Body of pancreas (tissue), 4 donors: ENCODE measurements at regions not wholly inside any gene's neighbourhood (a gene's known extent, or its start where the extent isn't known, plus 50 kb on each side); places are given as distances from the start of the nearest gene placed in this dataset.

ENCODE experiments used
- POLR2A ChIP-seq, 3 donors: fragments of 450-650 bp; IDR thresholded peaks; one replicate each; pipeline ENCODE4 v1.6.1; 2016; ENCODE audit warnings: antibody characterized with exemption in 3 of 3, mild to moderate bottlenecking in 2 of 3
- TF ChIP-seq, protein P1 (sequence below), 7 experiments: fragments of 450-650 bp in 4 of 7; fragments of 200-600 bp in 3 of 7; sonication (generic) in 3 of 7; IDR thresholded peaks; one replicate each; pipeline ENCODE4 v1.5.1; 2016 to 2019; ENCODE audit warnings: antibody characterized with exemption in 7 of 7

DNA sequence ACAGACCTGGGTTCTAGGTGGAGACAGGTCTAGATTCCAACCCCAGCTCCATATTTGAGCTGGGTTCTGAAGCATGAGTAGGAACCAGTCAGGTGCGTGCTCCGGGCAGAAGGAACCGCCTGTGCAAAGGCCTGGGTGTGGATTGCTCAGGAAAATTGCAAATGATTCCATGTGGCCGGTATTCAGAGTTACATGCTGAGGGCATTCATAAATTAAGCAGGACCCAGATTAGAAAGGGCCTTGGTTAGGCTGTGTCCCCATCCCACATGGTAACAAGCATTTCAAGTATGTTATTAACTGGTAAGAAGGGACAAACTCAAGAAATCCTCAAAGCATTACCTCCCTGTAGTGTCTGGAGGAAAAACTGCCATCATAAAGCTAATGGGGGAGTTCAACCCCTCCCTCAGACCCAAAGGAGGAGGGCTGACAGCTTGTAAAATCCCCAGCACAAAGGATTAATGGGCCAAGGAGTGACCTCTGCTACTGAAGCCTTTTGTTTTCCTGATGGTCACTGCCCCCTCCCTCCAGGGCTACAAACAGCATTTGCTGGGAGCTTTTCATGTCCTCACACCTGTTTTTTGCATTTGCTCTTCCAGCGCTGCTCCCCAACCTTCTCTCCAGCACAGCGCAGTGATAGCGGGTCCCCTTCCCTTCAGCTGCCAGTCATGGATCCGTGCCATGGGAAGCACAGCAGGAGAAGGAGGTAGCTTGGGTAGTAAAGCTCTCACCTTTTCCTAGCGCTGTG, 218.0 kb downstream of the C16orf95 start:
- TF ChIP-seq, protein P1, sequence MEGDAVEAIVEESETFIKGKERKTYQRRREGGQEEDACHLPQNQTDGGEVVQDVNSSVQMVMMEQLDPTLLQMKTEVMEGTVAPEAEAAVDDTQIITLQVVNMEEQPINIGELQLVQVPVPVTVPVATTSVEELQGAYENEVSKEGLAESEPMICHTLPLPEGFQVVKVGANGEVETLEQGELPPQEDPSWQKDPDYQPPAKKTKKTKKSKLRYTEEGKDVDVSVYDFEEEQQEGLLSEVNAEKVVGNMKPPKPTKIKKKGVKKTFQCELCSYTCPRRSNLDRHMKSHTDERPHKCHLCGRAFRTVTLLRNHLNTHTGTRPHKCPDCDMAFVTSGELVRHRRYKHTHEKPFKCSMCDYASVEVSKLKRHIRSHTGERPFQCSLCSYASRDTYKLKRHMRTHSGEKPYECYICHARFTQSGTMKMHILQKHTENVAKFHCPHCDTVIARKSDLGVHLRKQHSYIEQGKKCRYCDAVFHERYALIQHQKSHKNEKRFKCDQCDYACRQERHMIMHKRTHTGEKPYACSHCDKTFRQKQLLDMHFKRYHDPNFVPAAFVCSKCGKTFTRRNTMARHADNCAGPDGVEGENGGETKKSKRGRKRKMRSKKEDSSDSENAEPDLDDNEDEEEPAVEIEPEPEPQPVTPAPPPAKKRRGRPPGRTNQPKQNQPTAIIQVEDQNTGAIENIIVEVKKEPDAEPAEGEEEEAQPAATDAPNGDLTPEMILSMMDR (IDR thresholded peaks at IDR 0.05): no peak
- TF ChIP-seq POLR2A (IDR thresholded peaks at IDR 0.05): no peak
